ENCODE measurements at regions not wholly inside any gene's neighbourhood (a gene's known extent, or its start where the extent isn't known, plus 50 kb on each side); places are given as distances from the start of the nearest gene placed in this dataset.

DNA sequence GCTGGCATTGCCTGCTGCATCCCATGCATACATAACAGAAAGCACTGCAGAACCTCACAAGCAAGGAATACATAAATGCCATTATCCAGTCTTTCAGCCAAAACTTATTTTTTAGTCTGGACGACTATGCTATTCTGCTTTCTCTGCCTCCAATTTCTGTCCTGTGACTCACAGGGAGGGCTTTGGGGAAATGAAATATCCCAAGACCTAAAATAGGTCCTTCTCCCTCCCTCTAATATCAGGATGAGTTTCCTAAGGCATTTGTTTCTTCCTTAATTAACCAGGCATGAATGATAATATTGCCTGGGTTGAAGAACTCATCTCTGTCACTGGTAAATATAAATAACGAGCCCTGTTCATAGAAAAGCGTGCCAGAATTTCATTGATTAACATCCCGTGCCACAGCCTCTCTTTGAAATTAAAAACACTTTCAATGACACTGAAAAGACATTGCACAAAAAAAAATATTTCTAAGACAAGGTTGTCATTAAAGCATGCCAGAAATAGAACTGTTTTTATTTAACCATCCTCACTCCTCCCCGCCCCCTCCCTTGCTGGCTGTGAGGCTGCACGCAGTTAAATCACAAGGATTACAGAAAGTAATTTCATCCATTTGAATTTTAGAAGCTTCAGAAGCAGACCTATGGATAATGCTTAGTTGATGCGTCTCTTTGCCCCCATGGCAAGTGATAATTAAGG, 103.0 kb upstream of the ANKRD1 start:
- ChIA-PET CTCF (interaction anchor here (1.3 kb wide), 1 partner anchor 17 kb away, joined by 4 read pairs; no protein-coding TSS in a partner anchor), POLR2A (no interaction called here)
- Mint-ChIP-seq H3K36me3 (no peaks in the 10 kb centered on the region), H3K4me3 (no peak overlapping the region), H3K27ac (no peak overlapping the region), H3K4me1 (ENCODE audit: low read depth) (no peaks in the 10 kb centered on the region), H3K9me3 (no peaks in the 10 kb centered on the region), H3K27me3 (peaks cover 2% of the 10 kb centered on the region)
- intact Hi-C loops (cut with micrococcal nuclease), result no loop called here
- no peak for DNase-seq

DNA sequence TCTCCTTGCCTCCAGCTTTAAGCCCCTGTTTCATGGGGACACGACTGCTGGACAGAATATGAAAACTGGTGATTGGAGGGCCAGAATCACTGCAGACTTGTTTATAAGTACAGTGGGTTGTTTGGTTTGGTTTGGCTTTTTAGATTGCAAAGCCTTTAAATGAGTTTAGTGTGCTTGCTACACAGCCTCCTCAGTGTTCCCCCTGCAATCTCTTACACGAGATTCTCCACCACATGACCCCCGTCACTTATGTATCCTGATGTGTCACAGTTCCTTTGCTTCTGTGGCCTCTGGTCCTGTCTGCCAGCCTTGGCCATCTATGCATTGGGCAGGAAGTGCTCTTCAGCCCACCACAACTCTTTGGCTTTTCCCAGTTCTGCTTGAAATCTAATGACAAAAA, 103.7 kb upstream of the ANKRD1 start:
- H3K9me3 Mint-ChIP-seq, result no peaks in the 10 kb centered on the region
- CTCF ChIA-PET, result no interaction called here
- DNase-seq, result no peak
- POLR2A ChIA-PET, result no interaction called here
- intact Hi-C loops (cut with micrococcal nuclease), result no loop called here
- no peak overlapping the region for H3K27ac Mint-ChIP-seq
- H3K4me3 Mint-ChIP-seq, result no peak overlapping the region
- peaks cover 2% of the 10 kb centered on the region for H3K27me3 Mint-ChIP-seq
- H3K4me1 Mint-ChIP-seq (ENCODE audit: low read depth), result no peaks in the 10 kb centered on the region
- no peaks in the 10 kb centered on the region for H3K36me3 Mint-ChIP-seq

DNA sequence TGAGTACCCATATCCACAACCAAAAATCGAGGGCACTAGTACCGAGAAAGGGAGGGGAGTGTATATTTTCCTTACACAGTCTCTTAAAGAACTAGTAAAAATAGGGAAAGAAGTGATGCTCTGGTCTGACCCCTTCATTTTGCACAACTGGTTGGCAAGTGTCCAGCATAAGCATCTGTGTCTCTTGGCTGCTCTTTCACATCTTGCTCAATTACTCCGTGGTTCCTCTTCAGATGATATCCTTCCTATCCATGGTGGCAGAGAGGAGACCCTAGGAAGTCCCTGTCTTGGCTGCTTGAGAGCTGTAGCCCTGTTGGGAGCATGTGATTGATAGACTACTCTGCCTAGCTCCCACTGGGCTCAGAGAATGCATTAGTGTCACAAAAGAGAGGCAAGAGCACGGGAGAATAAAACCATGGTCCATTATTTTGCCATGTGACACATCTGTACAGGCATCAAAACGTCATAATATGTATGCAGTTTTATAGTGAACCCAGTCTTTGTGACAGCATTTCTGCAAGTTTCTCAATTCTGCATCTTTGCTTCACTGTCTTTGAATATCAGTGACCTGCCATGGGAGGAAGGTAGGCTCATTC, 111.8 kb upstream of the ANKRD1 start:
- POLR2A ChIA-PET, result no interaction called here
- intact Hi-C loops (cut with micrococcal nuclease), result no loop called here
- no peak for DNase-seq
- Mint-ChIP-seq H3K27ac (no peak overlapping the region), H3K27me3 (no peaks in the 10 kb centered on the region), H3K4me3 (no peak overlapping the region), H3K9me3 (peaks cover 2% of the 10 kb centered on the region), H3K36me3 (no peaks in the 10 kb centered on the region), H3K4me1 (ENCODE audit: low read depth) (peaks cover 14% of the 10 kb centered on the region)
- CTCF ChIA-PET, result interaction anchor here (1.0 to 1.4 kb wide), 3 partner anchors 11 to 26 kb away, joined by 3 to 4 read pairs (median 4); no protein-coding TSS in a partner anchor

DNA sequence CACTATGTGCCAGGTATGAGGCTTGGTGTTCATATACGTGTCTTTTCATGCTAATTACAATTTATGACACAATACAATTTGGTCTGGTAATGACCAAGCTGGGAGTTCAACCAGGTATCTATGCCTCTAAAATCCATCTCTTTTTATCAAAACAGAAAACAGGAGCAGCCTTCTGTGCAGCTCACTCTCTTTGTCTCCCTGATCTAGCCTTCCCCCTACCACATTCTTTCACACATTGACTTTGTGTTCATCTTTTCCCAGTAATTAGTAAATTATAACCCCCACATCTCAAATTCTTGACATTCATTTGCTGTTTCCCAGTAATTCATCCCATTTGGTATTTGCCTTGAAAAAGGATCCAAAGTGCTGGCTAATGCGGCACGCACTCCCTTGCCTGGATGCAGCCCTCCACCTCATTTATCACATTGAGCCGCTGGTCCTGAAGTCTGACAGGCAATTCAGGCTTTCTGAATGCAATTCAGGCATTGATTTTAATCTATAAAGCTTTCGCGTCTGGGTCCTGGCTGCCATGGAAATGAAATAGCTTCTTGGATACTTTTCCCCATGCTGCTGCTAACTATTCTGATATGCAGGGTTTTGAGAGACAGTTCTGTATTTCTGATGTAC, 112.5 kb upstream of the ANKRD1 start:
- peaks cover 2% of the 10 kb centered on the region for H3K9me3 Mint-ChIP-seq
- H3K36me3 Mint-ChIP-seq, result no peaks in the 10 kb centered on the region
- intact Hi-C loops (cut with micrococcal nuclease), result no loop called here
- ChIA-PET POLR2A (no interaction called here), CTCF (interaction anchor here (0.6 to 1.0 kb wide), 3 partner anchors 10 to 1959 kb away, joined by 3 to 4 read pairs (median 3); no protein-coding TSS in a partner anchor)
- H3K27me3 Mint-ChIP-seq, result no peaks in the 10 kb centered on the region
- peak overlapping the region; percentile 60 for H3K27ac Mint-ChIP-seq
- H3K4me1 Mint-ChIP-seq (ENCODE audit: low read depth), result peaks cover 14% of the 10 kb centered on the region
- no peak overlapping the region for H3K4me3 Mint-ChIP-seq
- DNase-seq, result no peak

DNA sequence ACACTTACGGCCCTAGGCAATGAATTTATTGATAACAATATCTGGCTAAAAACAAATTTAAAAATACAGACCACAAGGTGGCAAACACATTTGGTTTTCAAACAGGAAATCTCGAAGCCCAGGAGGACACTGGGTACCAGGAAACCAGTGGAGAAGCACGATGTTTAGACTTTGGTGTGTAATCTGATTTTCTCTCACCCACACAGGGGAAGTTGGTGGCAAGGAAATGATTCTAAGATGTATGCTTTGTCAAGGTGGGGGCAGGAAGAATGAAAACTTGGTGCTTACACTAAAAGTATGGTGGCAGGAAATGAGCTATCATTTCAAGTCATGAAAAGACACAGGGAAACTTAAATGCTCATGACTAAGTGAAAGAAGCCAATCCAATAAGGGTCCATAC, 113.2 kb upstream of the ANKRD1 start:
- DNase-seq, result peak; percentile 28
- intact Hi-C loops (cut with micrococcal nuclease), result loop anchor here (1.0 kb wide), 1 partner anchor 27 kb away; no protein-coding TSS in a partner anchor
- H3K4me3 Mint-ChIP-seq, result no peak overlapping the region
- ChIA-PET POLR2A (no interaction called here), CTCF (interaction anchor here (0.6 to 1.0 kb wide), 3 partner anchors 10 to 1960 kb away, joined by 3 read pairs; no protein-coding TSS in a partner anchor)
- H3K36me3 Mint-ChIP-seq, result no peaks in the 10 kb centered on the region
- peaks cover 2% of the 10 kb centered on the region for H3K9me3 Mint-ChIP-seq
- H3K27me3 Mint-ChIP-seq, result no peaks in the 10 kb centered on the region
- peak overlapping the region; percentile 60 for H3K27ac Mint-ChIP-seq
- H3K4me1 Mint-ChIP-seq (ENCODE audit: low read depth), result peaks cover 14% of the 10 kb centered on the region

DNA sequence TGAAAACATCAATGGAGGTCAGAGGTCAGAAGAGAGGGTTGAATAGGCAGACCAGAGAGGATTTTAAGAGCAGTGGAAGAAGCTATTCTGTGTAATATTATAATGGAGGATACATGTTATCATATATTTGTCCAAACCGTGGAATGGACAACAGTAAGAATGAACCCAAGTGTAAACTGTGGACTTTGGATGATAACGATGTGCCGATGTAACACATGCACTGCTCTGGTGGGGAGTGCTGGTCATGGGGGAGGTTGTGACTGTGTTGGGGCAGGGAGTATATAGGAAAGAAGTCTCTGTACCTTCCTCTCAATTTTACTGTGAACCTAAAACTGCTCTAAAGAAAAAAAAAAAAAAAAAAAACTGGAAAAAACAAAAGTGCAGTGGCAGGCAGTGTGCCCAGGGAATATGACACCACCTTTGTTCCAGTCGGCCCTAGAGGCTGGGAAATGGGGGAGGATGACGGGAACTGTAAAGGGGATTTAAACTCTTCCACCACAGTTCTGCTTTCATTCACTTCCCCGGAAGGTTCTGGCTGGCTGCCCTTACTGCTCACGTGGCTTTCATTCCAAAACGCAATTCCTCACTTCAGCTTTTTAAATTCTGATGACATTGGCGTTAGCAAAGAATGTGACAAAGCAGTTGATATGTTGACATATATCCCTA, 113.7 kb upstream of the ANKRD1 start:
- POLR2A ChIA-PET, result no interaction called here
- no peak overlapping the region for H3K4me3 Mint-ChIP-seq
- H3K27me3 Mint-ChIP-seq, result no peaks in the 10 kb centered on the region

DNA sequence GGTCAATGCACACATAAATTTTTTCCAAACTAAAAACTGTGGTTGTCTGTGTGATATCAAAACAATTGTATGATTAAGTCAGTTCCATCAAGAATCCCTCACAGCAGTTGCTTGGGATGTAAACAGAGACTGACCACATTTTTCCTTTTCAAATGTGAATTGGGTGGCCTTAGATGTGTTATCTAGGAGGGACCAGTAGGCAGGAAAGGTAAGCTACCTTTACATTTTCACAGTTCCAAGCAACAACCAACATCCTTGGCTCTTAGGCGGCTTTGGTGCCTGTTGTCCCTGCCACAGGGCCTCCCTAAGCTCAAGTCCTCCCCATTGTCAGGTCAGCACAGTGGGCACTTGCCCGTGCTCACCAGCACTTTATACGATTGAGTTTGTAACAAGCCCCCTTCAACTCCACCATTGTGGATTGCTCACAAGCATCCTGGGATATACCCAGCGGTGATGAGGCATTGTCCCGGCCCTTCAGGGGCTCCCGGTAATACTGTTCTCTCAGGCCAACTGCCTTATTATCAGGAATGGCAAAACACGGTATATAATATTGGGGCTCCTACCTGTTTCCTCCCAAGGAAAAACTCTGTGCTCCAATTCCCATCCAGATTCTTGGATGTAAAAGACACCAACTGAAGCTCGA, 114.9 kb upstream of the ANKRD1 start:
- ChIA-PET POLR2A (no interaction called here), CTCF (interaction anchor here (0.6 kb wide), 1 partner anchor 216 kb away, joined by 3 read pairs; no protein-coding TSS in a partner anchor)
- intact Hi-C loops (cut with micrococcal nuclease), result no loop called here
- no peak overlapping the region for H3K27ac Mint-ChIP-seq
- no peaks in the 10 kb centered on the region for H3K36me3 Mint-ChIP-seq
- H3K4me3 Mint-ChIP-seq, result no peak overlapping the region
- H3K9me3 Mint-ChIP-seq, result peaks cover 2% of the 10 kb centered on the region
- DNase-seq, result no peak
- H3K4me1 Mint-ChIP-seq (ENCODE audit: low read depth), result peaks cover 14% of the 10 kb centered on the region
- no peaks in the 10 kb centered on the region for H3K27me3 Mint-ChIP-seq

More for the DNA sequence above, 113.7 kb upstream of the ANKRD1 start:
- Mint-ChIP-seq H3K27ac (peak overlapping the region; percentile 60), H3K9me3 (peaks cover 2% of the 10 kb centered on the region), H3K36me3 (no peaks in the 10 kb centered on the region), H3K4me1 (ENCODE audit: low read depth) (peaks cover 14% of the 10 kb centered on the region)
- intact Hi-C loops (cut with micrococcal nuclease), result loop anchor here (1.0 kb wide), 1 partner anchor 27 kb away; no protein-coding TSS in a partner anchor
- CTCF ChIA-PET, result interaction anchor here (0.6 to 0.9 kb wide), 2 partner anchors 66 to 223 kb away, joined by 3 read pairs; no protein-coding TSS in a partner anchor
- no peak for DNase-seq

DNA sequence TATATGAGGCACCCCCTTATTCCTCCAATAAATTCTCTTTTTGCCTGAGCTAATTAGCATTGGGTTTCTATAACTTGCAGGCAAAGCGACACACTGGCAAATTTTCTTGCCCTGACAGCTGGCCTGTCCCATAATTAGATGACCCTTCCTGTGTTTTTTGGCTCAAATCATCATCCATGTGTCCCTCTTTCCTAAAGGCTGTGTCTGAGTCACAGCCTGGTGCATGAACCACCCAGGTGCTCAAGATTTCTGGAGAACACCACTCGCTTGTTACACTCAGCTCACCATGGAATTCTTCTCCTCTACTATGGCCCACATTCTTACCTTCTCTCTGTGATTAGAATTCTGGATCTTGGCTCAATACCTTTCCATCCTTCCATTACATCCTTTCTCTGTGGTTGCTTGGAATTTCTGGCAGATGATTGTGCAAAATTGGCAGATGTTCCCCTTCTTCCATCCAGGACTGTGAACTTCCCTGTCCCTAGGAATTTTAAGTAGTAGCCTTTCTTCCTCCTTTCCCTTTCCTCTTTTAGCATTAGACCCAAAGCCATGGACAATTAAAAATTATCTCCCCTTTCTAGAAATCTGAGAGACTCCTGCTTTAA, 116.0 kb upstream of the ANKRD1 start:
- Mint-ChIP-seq H3K9me3 (peaks cover 2% of the 10 kb centered on the region), H3K4me1 (ENCODE audit: low read depth) (peaks cover 14% of the 10 kb centered on the region), H3K27ac (no peak overlapping the region), H3K36me3 (no peaks in the 10 kb centered on the region), H3K27me3 (no peaks in the 10 kb centered on the region), H3K4me3 (no peak overlapping the region)
- CTCF ChIA-PET, result interaction anchor here (2.0 kb wide), 1 partner anchor 30 kb away, joined by 4 read pairs; no protein-coding TSS in a partner anchor
- POLR2A ChIA-PET, result no interaction called here
- intact Hi-C loops (cut with micrococcal nuclease), result no loop called here
- no peak for DNase-seq

DNA sequence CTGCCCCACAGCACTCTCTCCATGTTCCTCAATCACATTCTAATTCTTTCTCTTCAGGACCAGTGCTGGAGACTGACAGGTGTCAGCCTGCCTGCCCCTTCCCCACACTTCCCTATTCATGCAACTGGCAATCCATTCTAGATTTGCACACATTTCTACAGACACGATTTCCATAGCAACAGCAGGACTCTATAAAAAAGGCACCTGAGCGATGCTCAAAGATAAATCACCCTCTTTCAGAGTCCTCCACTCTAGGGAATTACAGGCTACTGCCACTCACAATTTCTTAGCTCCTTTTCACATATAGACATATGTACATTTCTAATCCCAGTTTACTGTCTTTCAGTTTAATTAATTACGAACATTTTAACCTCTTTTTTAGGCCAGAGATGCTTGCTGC, 118.1 kb upstream of the ANKRD1 start:
- POLR2A ChIA-PET, result no interaction called here

DNA sequence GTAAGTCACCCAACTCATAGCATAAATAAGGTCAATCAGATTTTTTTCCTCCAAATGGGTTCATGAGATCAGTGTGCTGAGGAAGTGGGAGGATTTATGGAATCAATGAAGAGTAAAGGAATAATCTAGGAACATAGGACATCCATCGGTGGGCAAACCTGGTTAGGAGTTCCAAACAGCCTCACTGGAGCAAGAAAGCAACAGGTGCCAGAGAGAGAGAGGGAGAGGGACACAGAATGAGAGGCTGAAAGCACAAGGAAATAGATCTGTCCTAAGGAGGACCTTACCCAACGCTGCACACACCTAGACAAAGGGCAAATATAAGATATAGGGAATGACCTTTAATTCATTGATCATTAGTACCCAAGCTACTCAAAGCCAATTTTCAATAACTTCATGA, 119.5 kb upstream of the ANKRD1 start:
- Mint-ChIP-seq H3K27me3 (no peaks in the 10 kb centered on the region), H3K4me3 (no peak overlapping the region), H3K36me3 (no peaks in the 10 kb centered on the region), H3K4me1 (ENCODE audit: low read depth) (no peaks in the 10 kb centered on the region), H3K9me3 (no peaks in the 10 kb centered on the region), H3K27ac (no peak overlapping the region)
- POLR2A ChIA-PET, result no interaction called here
- no peak for DNase-seq
- CTCF ChIA-PET, result no interaction called here
- intact Hi-C loops (cut with micrococcal nuclease), result no loop called here

More for the DNA sequence above, 118.1 kb upstream of the ANKRD1 start:
- H3K9me3 Mint-ChIP-seq, result peaks cover 2% of the 10 kb centered on the region
- no peak overlapping the region for H3K4me3 Mint-ChIP-seq
- CTCF ChIA-PET, result interaction anchor here (2.0 kb wide), 1 partner anchor 32 kb away, joined by 4 read pairs; no protein-coding TSS in a partner anchor
- no peak for DNase-seq
- no peaks in the 10 kb centered on the region for H3K27me3 Mint-ChIP-seq
- no peak overlapping the region for H3K27ac Mint-ChIP-seq
- no peaks in the 10 kb centered on the region for H3K36me3 Mint-ChIP-seq
- peaks cover 6% of the 10 kb centered on the region for H3K4me1 Mint-ChIP-seq (ENCODE audit: low read depth)
- intact Hi-C loops (cut with micrococcal nuclease), result no loop called here

DNA sequence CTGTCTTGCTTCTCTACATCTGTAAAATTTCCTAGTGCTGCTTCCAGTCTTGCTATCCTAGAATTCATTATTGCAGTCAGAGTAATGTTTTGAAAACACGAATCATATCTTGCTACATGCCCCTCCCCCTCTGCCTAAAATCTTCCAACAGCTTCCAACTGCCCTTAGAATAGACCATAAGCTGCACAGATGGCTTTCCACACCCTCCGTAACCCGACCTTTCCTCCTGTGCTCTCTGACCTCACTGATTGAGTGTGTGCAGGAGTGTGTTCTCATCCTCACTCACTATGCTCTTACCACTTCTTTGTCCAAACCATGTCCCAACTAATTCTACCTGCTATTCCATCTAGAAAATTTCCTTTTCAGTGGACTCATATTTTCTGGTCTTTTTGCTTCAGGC, 121.2 kb upstream of the ANKRD1 start:
- Mint-ChIP-seq H3K36me3 (no peaks in the 10 kb centered on the region), H3K9me3 (no peaks in the 10 kb centered on the region), H3K27ac (no peak overlapping the region), H3K4me1 (ENCODE audit: low read depth) (no peaks in the 10 kb centered on the region), H3K27me3 (peaks cover 6% of the 10 kb centered on the region), H3K4me3 (no peak overlapping the region)
- intact Hi-C loops (cut with micrococcal nuclease), result no loop called here
- no peak for DNase-seq
- ChIA-PET CTCF (interaction anchor here (3.1 kb wide), 1 partner anchor 209 kb away, joined by 11 read pairs; no protein-coding TSS in a partner anchor), POLR2A (no interaction called here)
